ENCODE measurements at regions not wholly inside any gene's neighbourhood (a gene's known extent, or its start where the extent isn't known, plus 50 kb on each side); places are given as distances from the start of the nearest gene placed in this dataset.

- no peak for TF ChIP-seq CTCF (conservative IDR thresholded peaks at IDR 0.05 in 1 of 2, IDR thresholded peaks at IDR 0.05 in 1 of 2; ENCODE audit: extremely low read depth in 1 of 2, insufficient read depth in 1 of 2, low read depth in 1 of 2, low read length in 2 of 2)
- no peak for TF ChIP-seq EZH2 (IDR thresholded peaks at IDR 0.05; ENCODE audit: borderline replicate concordance, low read length)
Observed at GRCh38 chr9:90505695-90506094, 136.9 kb downstream of the DIRAS2 start.

All from mammary epithelial cell (primary cell).